Heart left ventricle (tissue), 16 donors: ENCODE measurements at regions not wholly inside any gene's neighbourhood (a gene's known extent, or its start where the extent isn't known, plus 50 kb on each side); places are given as distances from the start of the nearest gene placed in this dataset.
A peak's percentile ranks its signal among the peaks of the same experiment; 100 is the strongest.

Experiments
- ATAC-seq, 4 donors: fragments of 200-7000 bp; cut with Tn5 transposase; one replicate each; pipeline ENCODE4 v1.9.1; 2020 to 2022; ENCODE audit warnings: moderate library complexity in 4 of 4, mild to moderate bottlenecking in 3 of 4, moderate number of reproducible peaks in 1 of 4
- DNase-seq, 5 donors: peaks; one replicate each; pipeline ENCODE4 v3.0.0-alpha.2; 2020
- H3K27ac ChIP-seq, 12 donors: fragments of 200-600 bp; sonication (generic) in 4 of 12; one replicate each; pipeline versions ENCODE4 v1.5.0 to v1.8.0; 2016 to 2022; ENCODE audit warnings: mild to moderate bottlenecking in 2 of 12
- H3K27me3 ChIP-seq, 9 donors: fragments of 200-600 bp; sonication (generic) in 2 of 9; one replicate each; pipeline versions ENCODE4 v1.5.1 to v1.8.0; 2016 to 2022; ENCODE audit warnings: mild to moderate bottlenecking in 3 of 9
- H3K36me3 ChIP-seq, 9 donors: fragments of 200-600 bp; sonication (generic) in 2 of 9; one replicate each; pipeline versions ENCODE4 v1.5.0 to v1.8.0; 2018 to 2022; ENCODE audit warnings: mild to moderate bottlenecking in 2 of 9
- H3K4me1 ChIP-seq, 12 donors: fragments of 200-600 bp; sonication (generic) in 4 of 12; one replicate each; pipeline versions ENCODE4 v1.5.0 to v1.8.0; 2016 to 2022; ENCODE audit warnings: mild to moderate bottlenecking in 3 of 12
- H3K4me3 ChIP-seq, 12 donors: fragments of 200-600 bp; sonication (generic) in 4 of 12; one replicate each; pipeline versions ENCODE4 v1.5.0 to v1.8.0; 2017 to 2022; ENCODE audit warnings: mild to moderate bottlenecking in 9 of 12, moderate library complexity in 4 of 12
- H3K9me3 ChIP-seq, 12 donors: fragments of 200-600 bp; sonication (generic) in 4 of 12; one replicate each; pipeline versions ENCODE4 v1.5.0 to v1.8.0; 2016 to 2022; ENCODE audit warnings: mild to moderate bottlenecking in 1 of 12
- CTCF ChIP-seq, 12 donors: fragments of 200-600 bp; sonication (generic) in 4 of 12; IDR thresholded peaks; one replicate each; pipeline versions ENCODE4 v1.5.0 to v1.8.0; 2018 to 2022; ENCODE audit warnings: antibody characterized with exemption in 12 of 12, mild to moderate bottlenecking in 5 of 12
- POLR2A ChIP-seq, 2 donors: fragments of 450-650 bp; IDR thresholded peaks; one replicate each; pipeline ENCODE4 v1.6.1; 2017; ENCODE audit warnings: antibody characterized with exemption in 2 of 2, mild to moderate bottlenecking in 2 of 2, moderate library complexity in 2 of 2
- WGBS, 4 donors: extraction: QIAGEN DNeasy Blood & Tissue Kit in 2 of 4; methylation state at CpG; one replicate each; pipeline versions ENCODE4 v1.1.5 to v1.1.7; 2013 to 2018; 5-methylcytosine and 5-hydroxymethylcytosine counted together
- intact Hi-C, 10 donors: fragments of 100-400 bp; cut with DNase I; formaldehyde crosslinking; loops; one replicate each; pipeline versions ENCODE4 v1.11.1 to v1.14.2; 2022
- donor health status: ischemic (EF 13 %, LVEDD 7.1; RV severe dilation, severe dysfunction).
- donor health status: healthy with polysubstance abuse.
- donor health status: DM: no; HTN: yes; CAD: no.
- donor health status: DM: no; HTN: no; CAD: no.
- donor health status: ischemic (EF 25% LVEDD 6.9; RV normal size, moderate dysfunction).
- donor health status: ischemic (EF 25% LVEDD 5.7; RV mildly dilated, moderate dysfunction).
- donor health status: healthy.
- donor health status: DM: yes; HTN: yes; CAD: no.
- donor health status: ischemic (EF 35%, LVEDD 5.7; RV mildly dilated, moderate dysfunction).
- donor health status: nonischemic (EF 11% LVEDD 7.7; RV severe dilation, severe dysfunction).
- donor health status: DM: yes; HTN: yes; CAD: no.
- donor health status: PGD.
- donor health status: ischemic (EF 29% LVEDD 5.4; RV normal size, mild dysfunction).
- donor health status: nonischemic (EF 23%, LVEDD 6.1; RV moderate dilation, normal function).

GRCh38 chr1:115166531-115167091 lies 77.3 kb upstream of the TSPAN2 start:
- DNase-seq, result no peak

GRCh38 chr1:115165776-115166175 lies 76.5 kb upstream of the TSPAN2 start:
- ATAC-seq, result no peak
- H3K36me3 ChIP-seq, result no peaks in the 10 kb centered on the region
- no peak overlapping the region for H3K27ac ChIP-seq
- peaks cover 0 to 9% (median 0%) of the 10 kb centered on the region in 12 donors for H3K4me1 ChIP-seq
- H3K9me3 ChIP-seq, result peaks cover 0 to 6% (median 0%) of the 10 kb centered on the region in 12 donors
- intact Hi-C loops, result no loop called here
- DNase-seq, result no peak
- no peak for TF ChIP-seq POLR2A (IDR thresholded peaks at IDR 0.05)
- TF ChIP-seq CTCF (IDR thresholded peaks at IDR 0.05), result no peak
- H3K27me3 ChIP-seq, result no peaks in the 10 kb centered on the region
- no peak overlapping the region for H3K4me3 ChIP-seq

More at GRCh38 chr1:115166531-115167091, 77.3 kb upstream of the TSPAN2 start:
- Histone ChIP-seq H3K36me3 (no peaks in the 10 kb centered on the region), H3K4me1 (peaks cover 0 to 9% (median 0%) of the 10 kb centered on the region in 12 donors), H3K4me3 (no peak overlapping the region), H3K9me3 (peaks cover 0 to 6% (median 0%) of the 10 kb centered on the region in 12 donors), H3K27me3 (no peaks in the 10 kb centered on the region), H3K27ac (no peak overlapping the region)
- no peak for ATAC-seq
- intact Hi-C loops, result no loop called here
- TF ChIP-seq POLR2A (IDR thresholded peaks at IDR 0.05) (no peak), CTCF (IDR thresholded peaks at IDR 0.05) (no peak)

- H3K27me3 ChIP-seq, result no peaks in the 10 kb centered on the region
- no peaks in the 10 kb centered on the region for H3K36me3 ChIP-seq
- intact Hi-C loops, result no loop called here
- H3K27ac ChIP-seq, result no peak overlapping the region
- H3K4me3 ChIP-seq, result no peak overlapping the region
- H3K4me1 ChIP-seq, result peaks cover 0 to 3% (median 0%) of the 10 kb centered on the region in 12 donors
- WGBS, 4 donors, result 78 to 87% (median 84%) methylated on average over 6 of the region's 6 CpGs
- no peak for DNase-seq
- no peak for ATAC-seq
- TF ChIP-seq CTCF (IDR thresholded peaks at IDR 0.05) (no peak), POLR2A (IDR thresholded peaks at IDR 0.05) (no peak)
- H3K9me3 ChIP-seq, result peaks cover 0 to 6% (median 0%) of the 10 kb centered on the region in 12 donors
Observed at GRCh38 chr1:115164940-115165705, 75.8 kb upstream of the TSPAN2 start.

GRCh38 chr1:115164484-115164883 lies 75.2 kb upstream of the TSPAN2 start:
- WGBS, 4 donors, result 0 to 48% (median 34%) methylated on average over 1 of the region's 1 CpG

More at GRCh38 chr1:115164484-115164883, 75.2 kb upstream of the TSPAN2 start:
- Histone ChIP-seq H3K27me3 (no peaks in the 10 kb centered on the region), H3K4me1 (peaks cover 0 to 2% (median 0%) of the 10 kb centered on the region in 12 donors), H3K9me3 (peaks cover 0 to 6% (median 0%) of the 10 kb centered on the region in 12 donors), H3K4me3 (no peak overlapping the region), H3K27ac (no peak overlapping the region), H3K36me3 (no peaks in the 10 kb centered on the region)
- no peak for DNase-seq
- no peak for TF ChIP-seq POLR2A (IDR thresholded peaks at IDR 0.05)
- no peak for TF ChIP-seq CTCF (IDR thresholded peaks at IDR 0.05)
- ATAC-seq, result peak in 1 of 4 donors; percentile 22
- intact Hi-C loops, result no loop called here
